NCI-H226 (cell line): ENCODE measurements at regions not wholly inside any gene's neighbourhood (a gene's known extent, or its start where the extent isn't known, plus 50 kb on each side); places are given as distances from the start of the nearest gene placed in this dataset.

ENCODE experiments used
- DNase-seq: peaks from one replicate; pipeline ENCODE4 v3.0.0-alpha.2; 2015

GRCh38 chr18:53625997-53626599 lies 598.4 kb downstream of the MBD2 start:
- DNase-seq: no peak

DNA sequence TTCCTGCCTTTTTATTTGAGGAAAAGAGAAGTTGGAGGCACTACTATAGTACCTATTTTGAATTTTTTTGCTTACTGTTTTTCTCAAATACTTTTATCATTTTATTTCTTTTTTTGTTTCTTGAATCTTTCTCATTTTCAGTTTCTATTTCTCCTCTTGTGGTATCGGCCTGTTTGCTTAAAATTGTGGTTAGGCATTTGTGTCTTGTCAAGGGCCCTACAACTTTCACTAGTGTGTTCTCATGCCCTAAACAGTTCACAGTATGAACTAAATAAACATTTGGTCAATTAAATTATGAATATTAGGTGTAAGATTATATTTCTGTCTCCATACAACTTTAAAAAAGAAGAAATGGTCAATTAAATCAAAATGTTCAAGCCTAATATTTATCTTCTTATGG lies 613.5 kb downstream of the MBD2 start:
- no peak for DNase-seq

- DNase-seq: no peak
Measured at GRCh38 chr18:53606792-53607191, 617.7 kb downstream of the MBD2 start.

- DNase-seq: no peak
Measured at GRCh38 chr18:53605198-53605597, 619.3 kb downstream of the MBD2 start.

DNA sequence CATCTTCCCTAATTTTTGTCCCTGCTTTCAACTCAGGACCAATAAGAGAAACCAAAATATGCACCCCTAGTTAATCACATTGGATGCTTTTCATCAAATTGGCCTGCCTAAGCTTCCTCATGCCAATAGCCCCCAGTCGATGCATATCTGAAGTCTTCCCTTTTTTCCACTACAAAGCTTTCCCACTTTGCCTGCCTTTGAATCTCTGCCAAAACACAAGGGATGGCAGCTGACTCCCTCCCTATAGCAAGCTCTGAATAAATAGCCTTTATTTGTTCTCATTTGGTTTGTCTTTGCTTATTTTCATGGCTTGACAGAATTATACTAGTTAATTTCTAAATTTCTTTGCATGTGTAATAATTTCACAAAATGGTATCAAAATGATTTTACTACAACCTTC lies 621.2 kb downstream of the MBD2 start:
- no peak for DNase-seq

GRCh38 chr18:53601344-53601743 lies 623.1 kb downstream of the MBD2 start:
- no peak for DNase-seq

GRCh38 chr18:53586923-53587322 lies 637.5 kb downstream of the MBD2 start:
- DNase-seq: no peak
